GM21515 (cell line): ENCODE measurements at regions not wholly inside any gene's neighbourhood (a gene's known extent, or its start where the extent isn't known, plus 50 kb on each side); places are given as distances from the start of the nearest gene placed in this dataset.

Experiments used
- ATAC-seq: cut with Tn5 transposase; IDR thresholded peaks from one replicate; pipeline ENCODE4 v1.9.1; 2021; ENCODE audit not compliant: unreplicated experiment

DNA sequence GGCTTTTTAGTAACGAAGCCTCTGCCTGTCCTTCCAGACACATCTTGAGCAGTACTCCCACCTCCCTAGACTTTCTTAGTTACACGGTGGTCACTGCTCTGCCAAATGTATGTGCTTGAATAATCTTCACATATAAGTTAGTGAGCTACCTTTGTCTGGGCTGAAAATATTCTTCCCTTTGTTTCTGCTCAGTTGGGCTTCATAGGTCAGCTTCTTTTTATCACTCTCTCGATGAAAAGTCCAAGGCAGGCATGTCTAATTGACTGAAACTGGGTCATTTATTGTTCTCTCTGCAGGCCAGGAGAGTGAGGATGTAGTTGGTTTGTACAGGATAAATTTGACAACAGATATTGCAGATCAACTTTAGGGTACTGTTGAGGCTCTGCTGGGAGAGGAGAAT, 636.7 kb upstream of the IGFBP3 start:
- no peak for ATAC-seq

GRCh38 chr7:46557295-46557711, 636.2 kb upstream of the IGFBP3 start:
- no peak for ATAC-seq

DNA sequence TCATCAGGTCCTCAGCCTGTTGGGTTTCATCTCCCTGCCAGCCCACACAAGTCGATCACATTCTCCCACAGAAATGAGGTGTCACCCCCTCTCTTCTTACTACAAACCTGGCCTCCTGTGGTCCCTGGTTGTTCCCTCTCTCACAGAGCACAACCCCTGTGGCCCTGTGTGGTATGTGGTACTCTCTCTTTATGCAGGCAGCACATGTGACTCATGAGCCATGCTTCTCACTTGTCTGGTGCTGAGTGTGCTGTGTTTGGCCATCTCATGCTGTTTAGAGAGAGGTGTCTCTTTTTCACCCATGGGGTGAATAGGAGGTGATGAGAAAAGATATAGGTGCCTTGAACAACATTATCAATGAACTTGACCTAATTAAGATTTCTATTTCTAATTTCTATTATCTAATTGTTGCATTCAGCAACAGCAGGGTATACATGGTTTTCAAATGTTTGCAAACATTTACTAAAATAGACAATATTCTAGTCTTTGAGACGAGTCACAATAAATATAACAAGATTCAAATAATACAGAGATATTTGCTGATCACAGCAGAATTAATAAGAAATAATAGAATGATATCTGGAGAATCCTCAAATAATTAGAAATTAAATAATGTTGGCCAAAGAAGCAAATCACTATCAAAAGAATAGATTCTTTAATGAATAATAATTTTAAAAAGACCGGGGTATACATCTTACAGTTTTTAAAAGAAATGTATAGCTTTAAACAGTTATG, 633.8 kb upstream of the IGFBP3 start:
- ATAC-seq = no peak

DNA sequence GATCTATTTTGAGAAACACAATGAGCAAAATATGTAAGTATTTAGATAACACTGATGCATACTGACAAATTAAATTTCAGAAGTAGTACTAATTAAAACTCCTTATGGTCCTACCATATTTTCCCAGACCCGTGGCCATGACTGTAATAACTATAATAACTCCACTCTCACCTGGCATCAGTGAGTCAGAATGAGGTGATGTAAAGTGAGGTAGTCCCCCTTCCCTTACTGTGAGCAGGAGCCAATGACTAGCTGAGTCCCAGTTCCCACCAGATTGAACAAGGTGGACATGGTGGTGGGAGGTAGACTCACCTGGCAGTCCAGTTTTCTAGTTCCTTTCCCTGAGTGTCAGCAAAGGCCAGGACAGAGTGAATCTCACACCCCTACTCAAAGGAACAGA, 630.5 kb upstream of the IGFBP3 start:
- ATAC-seq = no peak

DNA sequence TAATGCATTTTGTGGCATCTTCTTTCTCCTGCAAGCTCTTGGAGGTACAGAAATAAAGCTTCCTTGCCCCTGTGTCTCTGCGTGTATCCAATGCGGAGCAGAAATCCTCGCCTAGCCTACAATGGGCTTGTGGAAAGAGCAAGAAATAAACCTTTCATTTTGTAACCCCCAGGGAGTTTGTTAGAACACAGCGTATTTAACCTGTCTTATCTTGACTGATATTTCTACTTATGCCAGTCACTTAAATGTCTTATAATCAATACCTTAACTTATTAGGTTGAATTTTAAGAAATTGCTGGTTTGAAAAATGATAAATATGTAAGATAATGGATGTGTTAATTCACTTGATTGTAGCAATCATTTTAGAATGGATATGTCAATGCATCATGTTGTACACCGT, 629.8 kb upstream of the IGFBP3 start:
- ATAC-seq = no peak

- ATAC-seq = no peak
Observed at GRCh38 chr7:46549892-46550639, 629.0 kb upstream of the IGFBP3 start.

DNA sequence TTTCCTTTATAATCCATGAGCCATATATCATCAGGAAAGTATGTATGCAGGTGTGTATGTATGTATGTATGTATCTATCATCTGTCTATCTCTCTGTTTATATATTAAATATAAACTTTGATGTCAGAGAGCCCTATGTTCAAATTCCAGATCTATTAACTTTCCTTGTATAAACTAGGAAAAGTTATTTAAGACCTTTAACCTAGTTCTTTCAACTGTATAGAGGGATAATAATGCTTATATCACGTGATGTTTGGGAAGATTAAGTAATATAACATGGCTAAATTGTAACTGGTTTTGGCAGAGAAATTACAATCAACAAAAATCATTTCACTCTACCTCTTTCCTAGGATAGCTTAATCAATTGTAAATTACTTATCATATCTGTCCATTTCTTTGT, 628.3 kb upstream of the IGFBP3 start:
- no peak for ATAC-seq

DNA sequence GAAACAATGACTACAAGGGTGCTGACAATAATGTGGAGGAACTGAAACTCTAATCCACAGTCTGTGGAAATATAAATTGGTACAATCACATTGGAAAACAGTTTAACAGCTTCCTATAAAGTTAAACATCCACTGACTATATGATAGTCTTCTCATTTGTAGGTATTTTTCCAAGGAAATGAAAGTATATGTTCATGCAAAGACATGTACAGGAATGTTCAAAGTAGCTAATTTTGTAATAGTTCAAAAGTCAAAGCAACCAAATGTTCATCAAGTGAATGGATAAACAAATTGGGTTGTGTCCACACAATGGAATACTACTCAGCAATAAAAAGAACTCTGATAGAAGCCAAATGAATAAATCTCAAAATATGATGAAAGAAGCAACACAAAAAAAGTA, 626.0 kb upstream of the IGFBP3 start:
- no peak for ATAC-seq

GRCh38 chr7:46545790-46546189, 624.7 kb upstream of the IGFBP3 start:
- ATAC-seq = no peak

GRCh38 chr7:46544396-46545008, 623.4 kb upstream of the IGFBP3 start:
- ATAC-seq = no peak

DNA sequence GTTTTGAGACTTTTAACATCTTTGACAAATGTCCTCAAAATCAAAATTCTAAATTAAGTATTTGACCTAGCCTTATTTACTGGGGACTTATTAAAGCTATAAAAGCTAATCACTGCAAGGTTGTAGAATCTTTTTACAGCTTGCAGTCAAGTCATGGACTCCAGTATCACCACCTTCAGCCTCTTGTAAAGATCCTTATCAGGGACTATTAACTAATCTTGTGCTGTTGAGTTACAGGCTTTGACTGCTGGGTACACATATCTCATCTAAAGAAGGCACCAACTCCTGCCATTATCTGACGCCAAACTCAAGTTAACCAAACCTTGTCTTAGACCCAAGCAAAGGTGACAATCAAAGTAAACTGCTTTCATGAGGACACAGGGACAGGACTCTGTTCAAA, 621.0 kb upstream of the IGFBP3 start:
- no peak for ATAC-seq

- no peak for ATAC-seq
Observed at GRCh38 chr7:46539892-46540483, 618.9 kb upstream of the IGFBP3 start.

GRCh38 chr7:46537191-46537905, 616.3 kb upstream of the IGFBP3 start:
- no peak for ATAC-seq

- no peak for ATAC-seq
Observed at GRCh38 chr7:46534664-46535588, 613.9 kb upstream of the IGFBP3 start.

GRCh38 chr7:46533946-46534345, 612.9 kb upstream of the IGFBP3 start:
- ATAC-seq = no peak

DNA sequence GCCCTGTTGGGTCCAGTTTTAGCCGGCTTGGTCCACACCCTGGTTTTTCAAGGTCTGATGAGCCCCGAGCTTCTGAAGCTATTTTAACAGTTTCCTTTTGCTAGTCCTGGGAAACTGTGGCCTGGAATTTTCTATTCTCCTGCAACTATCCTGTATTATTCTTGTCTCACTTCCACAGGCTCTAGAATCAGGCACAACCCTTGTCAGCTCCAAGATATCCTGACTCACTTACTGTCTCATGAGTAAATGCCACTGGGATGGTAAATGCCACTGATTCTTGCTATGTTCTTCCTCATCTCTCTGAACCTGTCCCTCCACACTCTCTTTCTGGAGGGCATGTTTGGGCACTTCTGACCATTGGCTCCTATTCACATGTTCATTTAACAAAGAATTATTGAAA, 611.5 kb upstream of the IGFBP3 start:
- no peak for ATAC-seq

GRCh38 chr7:46530081-46530750, 609.1 kb upstream of the IGFBP3 start:
- no peak for ATAC-seq

- no peak for ATAC-seq
Observed at GRCh38 chr7:46527360-46527759, 606.3 kb upstream of the IGFBP3 start.

GRCh38 chr7:46525876-46526275, 604.8 kb upstream of the IGFBP3 start:
- no peak for ATAC-seq

- ATAC-seq = no peak
Observed at GRCh38 chr7:46524350-46524749, 603.3 kb upstream of the IGFBP3 start.
